ENCODE measurements at regions not wholly inside any gene's neighbourhood (a gene's known extent, or its start where the extent isn't known, plus 50 kb on each side); places are given as distances from the start of the nearest gene placed in this dataset.

- TF ChIP-seq CTCF (IDR thresholded peaks at IDR 0.05; ENCODE audit: poor library complexity) (no peak), EZH2phosphoT487 (IDR thresholded peaks at IDR 0.05; ENCODE audit: low read depth, severe bottlenecking, unreplicated experiment) (no peak), EZH2 (IDR thresholded peaks at IDR 0.05; ENCODE audit: borderline replicate concordance) (no peak)
These were observed 208.5 kb upstream of the TRPM3 start for GRCh38 chr9:71329873-71330272.

Data from hepatocyte (in vitro differentiated cells).